Thyroid gland (tissue), 4 donors: ENCODE measurements at regions not wholly inside any gene's neighbourhood (a gene's known extent, or its start where the extent isn't known, plus 50 kb on each side); places are given as distances from the start of the nearest gene placed in this dataset.
"Not testable (repeated sequence)": the region's sequence is repeated elsewhere in the genome, so short reads cannot be mapped to it uniquely, and the experiment has no call there.

Experiments
- DNase-seq, 2 donors: peaks; one replicate each; pipeline ENCODE4 v3.0.0-alpha.2; 2019
- H3K27ac ChIP-seq, 3 donors: fragments of 200-600 bp; sonication (generic); 1 replicate in 2 of 3; 2 replicates in 1 of 3; pipeline ENCODE4 v1.5.1; 2016 to 2019; ENCODE audit warnings: mild to moderate bottlenecking in 1 of 3, moderate library complexity in 1 of 3
- H3K27me3 ChIP-seq: fragments of 200-600 bp; sonication (generic); one replicate; pipeline ENCODE4 v1.5.1; 2019
- H3K36me3 ChIP-seq, 2 donors: fragments of 200-600 bp; sonication (generic); one replicate each; pipeline ENCODE4 v1.5.1; 2016 to 2019
- H3K4me1 ChIP-seq, 2 donors: fragments of 200-600 bp; sonication (generic); one replicate each; pipeline ENCODE4 v1.5.1; 2017 to 2019
- H3K4me3 ChIP-seq, 3 donors: fragments of 200-600 bp; sonication (generic); replicated peaks in 1 of 3; 1 replicate in 2 of 3; 2 replicates in 1 of 3; pipeline ENCODE4 v1.5.1; 2016; ENCODE audit warnings: mild to moderate bottlenecking in 1 of 3
- H3K9me3 ChIP-seq: fragments of 200-600 bp; sonication (generic); one replicate; pipeline ENCODE4 v1.5.1; 2017
- WGBS, 2 donors: methylation state at CpG; one replicate each; pipeline ENCODE4 v1.1.5; 2017; 5-methylcytosine and 5-hydroxymethylcytosine counted together
- intact Hi-C: fragments of 100-400 bp; cut with DNase I; formaldehyde crosslinking; loops from one replicate; pipeline ENCODE4 v1.15.1; 2023

GRCh38 chr9:39674437-39675210 is 319.2 kb downstream of the SPATA31A1 start:
- H3K27me3 ChIP-seq, H3K4me1 ChIP-seq, H3K27ac ChIP-seq, H3K9me3 ChIP-seq, intact Hi-C loops, DNase-seq, H3K4me3 ChIP-seq, H3K36me3 ChIP-seq: not testable (repeated sequence)
- no CpG with 5 or more reads among the region's 1 CpG for WGBS, 2 donors

- intact Hi-C loops, H3K4me3 ChIP-seq, H3K27me3 ChIP-seq, H3K36me3 ChIP-seq, DNase-seq, H3K27ac ChIP-seq, H3K4me1 ChIP-seq, H3K9me3 ChIP-seq: not testable (repeated sequence)
- WGBS, 2 donors = no CpG with 5 or more reads among the region's 2 CpGs
Measured at GRCh38 chr9:39675211-39675553, 319.7 kb downstream of the SPATA31A1 start.

- H3K4me1 ChIP-seq, H3K9me3 ChIP-seq, intact Hi-C loops, DNase-seq, H3K4me3 ChIP-seq, H3K27ac ChIP-seq, H3K36me3 ChIP-seq, H3K27me3 ChIP-seq: not testable (repeated sequence)
- WGBS, 2 donors = no CpG with 5 or more reads among the region's 9 CpGs
Measured at GRCh38 chr9:39678534-39679263, 323.2 kb downstream of the SPATA31A1 start.

- H3K27ac ChIP-seq, DNase-seq, H3K4me1 ChIP-seq, H3K4me3 ChIP-seq, H3K9me3 ChIP-seq, intact Hi-C loops, H3K27me3 ChIP-seq, H3K36me3 ChIP-seq: not testable (repeated sequence)
- no CpG with 5 or more reads among the region's 6 CpGs for WGBS, 2 donors
Measured at GRCh38 chr9:39680694-39681401, 325.4 kb downstream of the SPATA31A1 start.

- H3K27me3 ChIP-seq, intact Hi-C loops, H3K4me3 ChIP-seq, H3K27ac ChIP-seq, DNase-seq, H3K9me3 ChIP-seq, H3K36me3 ChIP-seq, H3K4me1 ChIP-seq: not testable (repeated sequence)
- no CpG with 5 or more reads among the region's 2 CpGs for WGBS, 2 donors
Measured at GRCh38 chr9:39728862-39729261, 373.4 kb downstream of the SPATA31A1 start.

GRCh38 chr9:39744898-39745297 is 389.4 kb downstream of the SPATA31A1 start:
- WGBS, 2 donors = no CpG with 5 or more reads among the region's 17 CpGs
- intact Hi-C loops, H3K36me3 ChIP-seq, H3K4me3 ChIP-seq, H3K27me3 ChIP-seq, H3K9me3 ChIP-seq, H3K27ac ChIP-seq, H3K4me1 ChIP-seq, DNase-seq: not testable (repeated sequence)

GRCh38 chr9:39775570-39775969 is 420.1 kb downstream of the SPATA31A1 start:
- H3K9me3 ChIP-seq, H3K27ac ChIP-seq, H3K27me3 ChIP-seq, H3K36me3 ChIP-seq, H3K4me3 ChIP-seq, intact Hi-C loops, DNase-seq, H3K4me1 ChIP-seq: not testable (repeated sequence)
- no CpG with 5 or more reads among the region's 4 CpGs for WGBS, 2 donors

GRCh38 chr9:39791356-39791755 is 435.9 kb downstream of the SPATA31A1 start:
- peak; percentile 69 to 71 for DNase-seq
- intact Hi-C loops, H3K27me3 ChIP-seq, H3K4me3 ChIP-seq, H3K27ac ChIP-seq, H3K36me3 ChIP-seq, H3K4me1 ChIP-seq, H3K9me3 ChIP-seq: not testable (repeated sequence)
- 0 to 8% methylated on average over 9 to 19 of the region's 31 CpGs for WGBS, 2 donors

- H3K27me3 ChIP-seq, H3K9me3 ChIP-seq, H3K36me3 ChIP-seq, H3K4me1 ChIP-seq, H3K4me3 ChIP-seq, intact Hi-C loops, H3K27ac ChIP-seq, DNase-seq: not testable (repeated sequence)
- no CpG with 5 or more reads among the region's 8 CpGs for WGBS, 2 donors
Measured at GRCh38 chr9:39797935-39798334, 442.5 kb downstream of the SPATA31A1 start.

- not testable (repeated sequence) for H3K4me1 ChIP-seq, H3K27ac ChIP-seq
- 100% methylated on average over 3 of the region's 11 CpGs; no CpG with 5 or more reads in 1 of the 2 donors for WGBS, 2 donors
Measured at GRCh38 chr9:39799252-39799651, 443.8 kb downstream of the SPATA31A1 start.

GRCh38 chr9:39802561-39802960 is 447.1 kb downstream of the SPATA31A1 start:
- DNase-seq, H3K4me3 ChIP-seq, H3K27ac ChIP-seq, H3K27me3 ChIP-seq, H3K36me3 ChIP-seq, intact Hi-C loops, H3K9me3 ChIP-seq, H3K4me1 ChIP-seq: not testable (repeated sequence)
- no CpG with 5 or more reads among the region's 2 CpGs for WGBS, 2 donors

More at GRCh38 chr9:39799252-39799651, 443.8 kb downstream of the SPATA31A1 start:
- H3K36me3 ChIP-seq, H3K27me3 ChIP-seq, DNase-seq, H3K9me3 ChIP-seq, intact Hi-C loops, H3K4me3 ChIP-seq: not testable (repeated sequence)
